ENCODE measurements at regions not wholly inside any gene's neighbourhood (a gene's known extent, or its start where the extent isn't known, plus 50 kb on each side); places are given as distances from the start of the nearest gene placed in this dataset.

GRCh38 chr5:3190433-3190832, 405.2 kb upstream of the IRX1 start:
- peaks cover 26% of the 10 kb centered on the region for H3K4me1 Mint-ChIP-seq
- no peak for DNase-seq
- no peak overlapping the region for H3K27ac Mint-ChIP-seq
- TF ChIP-seq, protein P1, sequence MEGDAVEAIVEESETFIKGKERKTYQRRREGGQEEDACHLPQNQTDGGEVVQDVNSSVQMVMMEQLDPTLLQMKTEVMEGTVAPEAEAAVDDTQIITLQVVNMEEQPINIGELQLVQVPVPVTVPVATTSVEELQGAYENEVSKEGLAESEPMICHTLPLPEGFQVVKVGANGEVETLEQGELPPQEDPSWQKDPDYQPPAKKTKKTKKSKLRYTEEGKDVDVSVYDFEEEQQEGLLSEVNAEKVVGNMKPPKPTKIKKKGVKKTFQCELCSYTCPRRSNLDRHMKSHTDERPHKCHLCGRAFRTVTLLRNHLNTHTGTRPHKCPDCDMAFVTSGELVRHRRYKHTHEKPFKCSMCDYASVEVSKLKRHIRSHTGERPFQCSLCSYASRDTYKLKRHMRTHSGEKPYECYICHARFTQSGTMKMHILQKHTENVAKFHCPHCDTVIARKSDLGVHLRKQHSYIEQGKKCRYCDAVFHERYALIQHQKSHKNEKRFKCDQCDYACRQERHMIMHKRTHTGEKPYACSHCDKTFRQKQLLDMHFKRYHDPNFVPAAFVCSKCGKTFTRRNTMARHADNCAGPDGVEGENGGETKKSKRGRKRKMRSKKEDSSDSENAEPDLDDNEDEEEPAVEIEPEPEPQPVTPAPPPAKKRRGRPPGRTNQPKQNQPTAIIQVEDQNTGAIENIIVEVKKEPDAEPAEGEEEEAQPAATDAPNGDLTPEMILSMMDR (IDR thresholded peaks at IDR 0.05) = no peak
- no peak overlapping the region for H3K4me3 Mint-ChIP-seq
- no peaks in the 10 kb centered on the region for H3K9me3 Mint-ChIP-seq
- no peaks in the 10 kb centered on the region for H3K36me3 Mint-ChIP-seq (ENCODE audit: low read depth)
- H3K27me3 Mint-ChIP-seq (ENCODE audit: low read depth, poor library complexity) = peaks cover 64% of the 10 kb centered on the region

DNA sequence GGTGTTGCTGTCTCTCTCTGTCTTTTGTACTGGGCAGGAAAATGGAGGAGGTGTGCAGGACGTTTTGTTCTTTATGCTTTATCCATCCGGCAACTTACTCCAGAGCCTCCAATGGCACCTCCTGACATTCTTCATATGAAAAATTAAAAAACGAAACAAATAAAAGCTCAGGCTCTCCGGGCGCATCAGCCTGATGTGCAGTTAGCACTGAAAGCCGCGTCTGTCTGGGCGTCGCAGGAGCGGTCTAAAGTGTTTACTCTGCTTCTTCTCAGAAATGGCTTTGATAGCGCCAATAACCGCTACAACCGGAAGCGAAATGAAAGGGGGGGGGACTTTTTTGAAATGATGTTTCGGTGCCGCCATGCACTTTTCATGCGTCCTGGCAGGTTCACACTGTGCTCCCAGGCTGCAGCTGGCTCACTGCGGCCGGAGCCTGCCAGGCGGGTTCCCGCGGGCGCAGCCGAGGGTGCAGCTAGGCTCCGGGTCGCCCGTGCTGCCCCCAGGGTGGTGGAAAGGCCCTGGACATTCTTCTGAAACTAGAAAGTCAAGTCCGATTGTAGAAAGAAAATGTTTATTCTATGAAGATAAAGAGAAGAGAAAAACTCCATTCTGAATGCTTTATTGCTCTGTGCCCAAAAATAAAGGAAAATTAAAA, 407.7 kb upstream of the IRX1 start:
- TF ChIP-seq, protein P1 (IDR thresholded peaks at IDR 0.05) = no peak
- no peak for DNase-seq
- Mint-ChIP-seq H3K9me3 (no peaks in the 10 kb centered on the region), H3K4me3 (no peak overlapping the region), H3K27me3 (ENCODE audit: low read depth, poor library complexity) (peaks cover 55% of the 10 kb centered on the region), H3K4me1 (peaks cover 7% of the 10 kb centered on the region), H3K27ac (no peak overlapping the region), H3K36me3 (ENCODE audit: low read depth) (no peaks in the 10 kb centered on the region)

DNA sequence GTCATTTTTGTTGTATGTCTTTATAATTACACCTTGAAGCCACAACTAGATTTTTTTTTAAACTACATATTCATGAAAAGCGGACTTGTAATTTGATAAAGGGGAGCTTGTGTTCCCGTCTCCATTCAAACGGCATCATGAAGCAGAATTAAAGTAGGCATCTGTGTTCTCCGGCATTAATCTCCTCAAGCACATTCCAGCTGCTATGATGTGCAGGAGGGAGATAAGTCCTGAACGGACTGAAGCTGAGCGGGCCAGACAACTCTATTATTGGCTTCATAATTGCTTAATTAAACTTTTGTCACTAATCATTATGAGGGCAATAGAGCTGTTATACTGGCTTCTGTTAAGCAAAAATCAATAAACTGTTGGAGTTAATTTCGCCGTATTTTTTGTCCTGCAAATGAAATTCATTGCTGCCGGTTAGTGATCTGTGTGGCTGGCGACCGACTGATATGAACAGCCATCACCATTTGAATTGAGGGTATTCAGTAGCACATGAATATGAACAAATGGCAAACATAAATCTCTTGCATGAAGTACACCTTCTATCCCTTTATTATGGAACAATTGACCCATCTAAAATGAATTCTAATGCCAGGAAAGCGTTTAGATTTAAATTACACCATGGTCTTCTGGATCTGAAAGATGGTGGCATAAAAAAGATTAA, 408.8 kb upstream of the IRX1 start:
- H3K36me3 Mint-ChIP-seq (ENCODE audit: low read depth) = no peaks in the 10 kb centered on the region
- H3K4me1 Mint-ChIP-seq = no peaks in the 10 kb centered on the region
- TF ChIP-seq, protein P1 (IDR thresholded peaks at IDR 0.05) = no peak
- H3K9me3 Mint-ChIP-seq = no peaks in the 10 kb centered on the region
- DNase-seq = no peak
- H3K4me3 Mint-ChIP-seq = no peak overlapping the region
- H3K27ac Mint-ChIP-seq = no peak overlapping the region
- H3K27me3 Mint-ChIP-seq (ENCODE audit: low read depth, poor library complexity) = peaks cover 48% of the 10 kb centered on the region

DNA sequence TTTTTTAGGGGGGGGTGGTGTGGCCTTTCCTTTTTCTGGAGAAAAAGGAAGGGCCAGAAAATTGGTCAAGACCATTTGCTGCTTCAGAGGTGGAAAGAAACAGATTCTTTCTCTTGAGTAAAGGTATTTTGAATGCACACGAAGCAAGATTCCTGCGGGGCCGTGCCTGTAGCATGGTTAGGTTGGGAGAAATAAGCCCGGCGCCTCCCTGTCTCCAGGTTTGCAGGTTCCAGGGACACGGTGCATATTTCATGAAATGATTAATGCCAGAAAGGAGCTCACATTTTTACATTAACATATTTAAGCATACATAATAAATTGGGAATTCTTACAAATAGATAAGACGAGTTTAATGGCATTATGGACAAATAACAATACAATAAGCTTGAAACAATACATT, 409.5 kb upstream of the IRX1 start:
- Mint-ChIP-seq H3K4me3 (no peak overlapping the region), H3K4me1 (no peaks in the 10 kb centered on the region), H3K9me3 (no peaks in the 10 kb centered on the region), H3K27ac (no peak overlapping the region), H3K36me3 (ENCODE audit: low read depth) (no peaks in the 10 kb centered on the region), H3K27me3 (ENCODE audit: low read depth, poor library complexity) (peaks cover 43% of the 10 kb centered on the region)
- no peak for DNase-seq
- TF ChIP-seq, protein P1 (IDR thresholded peaks at IDR 0.05) = no peak

- peaks cover 38% of the 10 kb centered on the region for H3K27me3 Mint-ChIP-seq (ENCODE audit: low read depth, poor library complexity)
- H3K36me3 Mint-ChIP-seq (ENCODE audit: low read depth) = no peaks in the 10 kb centered on the region
- H3K27ac Mint-ChIP-seq = no peak overlapping the region
- DNase-seq = no peak
- TF ChIP-seq, protein P1 (IDR thresholded peaks at IDR 0.05) = no peak
- H3K4me3 Mint-ChIP-seq = no peak overlapping the region
- no peaks in the 10 kb centered on the region for H3K4me1 Mint-ChIP-seq
- H3K9me3 Mint-ChIP-seq = no peaks in the 10 kb centered on the region
Observed at GRCh38 chr5:3185488-3185887, 410.1 kb upstream of the IRX1 start.
